ENCODE measurements at regions not wholly inside any gene's neighbourhood (a gene's known extent, or its start where the extent isn't known, plus 50 kb on each side); places are given as distances from the start of the nearest gene placed in this dataset.

GRCh38 chr12:69168363-69168762 is 71.0 kb upstream of the CPSF6 start:
- Histone ChIP-seq H3F3A (ENCODE audit: insufficient read depth, low read length, poor library complexity, severe bottlenecking) (peaks cover 2% of the 10 kb centered on the region), H3K27me3 (ENCODE audit: insufficient read depth, low read depth, low read length) (no peaks in the 10 kb centered on the region), H3K9me3 (ENCODE audit: low read length) (no peaks in the 10 kb centered on the region), H4K20me1 (ENCODE audit: insufficient read depth) (no peaks in the 10 kb centered on the region), H2AFZ (ENCODE audit: low read depth, low read length) (no peak overlapping the region), H3K9me2 (ENCODE audit: insufficient read depth, low read length) (no peaks in the 10 kb centered on the region), H3K36me3 (ENCODE audit: insufficient read depth, low read length) (no peaks in the 10 kb centered on the region), H3K4me3 (ENCODE audit: low read length) (no peak overlapping the region), H3K27ac (ENCODE audit: low read length) (no peak overlapping the region), H3K79me2 (replicated peaks; ENCODE audit: insufficient read depth, low read length) (no peaks in the 10 kb centered on the region), H3K9ac (ENCODE audit: low read length) (no peak overlapping the region), H3K4me2 (ENCODE audit: low read length) (no peak overlapping the region)
- TF ChIP-seq TAF1 (IDR thresholded peaks at IDR 0.05; ENCODE audit: low read depth) (no peak), EZH2 (IDR thresholded peaks at IDR 0.05; ENCODE audit: borderline replicate concordance, insufficient read depth, low read length, poor library complexity, severe bottlenecking) (no peak), MXI1 (conservative IDR thresholded peaks at IDR 0.05; ENCODE audit: poor library complexity, severe bottlenecking) (no peak), POLR2AphosphoS5 (IDR thresholded peaks at IDR 0.05) (no peak), SMC3 (conservative IDR thresholded peaks at IDR 0.05; ENCODE audit: poor library complexity) (no peak), RAD21 (conservative IDR thresholded peaks at IDR 0.05) (no peak), EP300 (conservative IDR thresholded peaks at IDR 0.05; ENCODE audit: poor library complexity, severe bottlenecking) (no peak)
- TF ChIP-seq, protein P1, sequence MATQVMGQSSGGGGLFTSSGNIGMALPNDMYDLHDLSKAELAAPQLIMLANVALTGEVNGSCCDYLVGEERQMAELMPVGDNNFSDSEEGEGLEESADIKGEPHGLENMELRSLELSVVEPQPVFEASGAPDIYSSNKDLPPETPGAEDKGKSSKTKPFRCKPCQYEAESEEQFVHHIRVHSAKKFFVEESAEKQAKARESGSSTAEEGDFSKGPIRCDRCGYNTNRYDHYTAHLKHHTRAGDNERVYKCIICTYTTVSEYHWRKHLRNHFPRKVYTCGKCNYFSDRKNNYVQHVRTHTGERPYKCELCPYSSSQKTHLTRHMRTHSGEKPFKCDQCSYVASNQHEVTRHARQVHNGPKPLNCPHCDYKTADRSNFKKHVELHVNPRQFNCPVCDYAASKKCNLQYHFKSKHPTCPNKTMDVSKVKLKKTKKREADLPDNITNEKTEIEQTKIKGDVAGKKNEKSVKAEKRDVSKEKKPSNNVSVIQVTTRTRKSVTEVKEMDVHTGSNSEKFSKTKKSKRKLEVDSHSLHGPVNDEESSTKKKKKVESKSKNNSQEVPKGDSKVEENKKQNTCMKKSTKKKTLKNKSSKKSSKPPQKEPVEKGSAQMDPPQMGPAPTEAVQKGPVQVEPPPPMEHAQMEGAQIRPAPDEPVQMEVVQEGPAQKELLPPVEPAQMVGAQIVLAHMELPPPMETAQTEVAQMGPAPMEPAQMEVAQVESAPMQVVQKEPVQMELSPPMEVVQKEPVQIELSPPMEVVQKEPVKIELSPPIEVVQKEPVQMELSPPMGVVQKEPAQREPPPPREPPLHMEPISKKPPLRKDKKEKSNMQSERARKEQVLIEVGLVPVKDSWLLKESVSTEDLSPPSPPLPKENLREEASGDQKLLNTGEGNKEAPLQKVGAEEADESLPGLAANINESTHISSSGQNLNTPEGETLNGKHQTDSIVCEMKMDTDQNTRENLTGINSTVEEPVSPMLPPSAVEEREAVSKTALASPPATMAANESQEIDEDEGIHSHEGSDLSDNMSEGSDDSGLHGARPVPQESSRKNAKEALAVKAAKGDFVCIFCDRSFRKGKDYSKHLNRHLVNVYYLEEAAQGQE (IDR thresholded peaks at IDR 0.05; ENCODE audit: borderline replicate concordance) = no peak
- TF ChIP-seq, protein P2, sequence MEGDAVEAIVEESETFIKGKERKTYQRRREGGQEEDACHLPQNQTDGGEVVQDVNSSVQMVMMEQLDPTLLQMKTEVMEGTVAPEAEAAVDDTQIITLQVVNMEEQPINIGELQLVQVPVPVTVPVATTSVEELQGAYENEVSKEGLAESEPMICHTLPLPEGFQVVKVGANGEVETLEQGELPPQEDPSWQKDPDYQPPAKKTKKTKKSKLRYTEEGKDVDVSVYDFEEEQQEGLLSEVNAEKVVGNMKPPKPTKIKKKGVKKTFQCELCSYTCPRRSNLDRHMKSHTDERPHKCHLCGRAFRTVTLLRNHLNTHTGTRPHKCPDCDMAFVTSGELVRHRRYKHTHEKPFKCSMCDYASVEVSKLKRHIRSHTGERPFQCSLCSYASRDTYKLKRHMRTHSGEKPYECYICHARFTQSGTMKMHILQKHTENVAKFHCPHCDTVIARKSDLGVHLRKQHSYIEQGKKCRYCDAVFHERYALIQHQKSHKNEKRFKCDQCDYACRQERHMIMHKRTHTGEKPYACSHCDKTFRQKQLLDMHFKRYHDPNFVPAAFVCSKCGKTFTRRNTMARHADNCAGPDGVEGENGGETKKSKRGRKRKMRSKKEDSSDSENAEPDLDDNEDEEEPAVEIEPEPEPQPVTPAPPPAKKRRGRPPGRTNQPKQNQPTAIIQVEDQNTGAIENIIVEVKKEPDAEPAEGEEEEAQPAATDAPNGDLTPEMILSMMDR (IDR thresholded peaks at IDR 0.05; ENCODE audit: poor library complexity, severe bottlenecking) = no peak

GRCh38 chr12:69168828-69169227 is 70.5 kb upstream of the CPSF6 start:
- Histone ChIP-seq H3K36me3 (ENCODE audit: insufficient read depth, low read length) (no peaks in the 10 kb centered on the region), H3K9me3 (ENCODE audit: low read length) (no peaks in the 10 kb centered on the region), H3K79me2 (replicated peaks; ENCODE audit: insufficient read depth, low read length) (no peaks in the 10 kb centered on the region), H2AFZ (ENCODE audit: low read depth, low read length) (no peak overlapping the region), H3K27ac (ENCODE audit: low read length) (no peak overlapping the region), H3K9ac (ENCODE audit: low read length) (no peak overlapping the region), H3K4me2 (ENCODE audit: low read length) (no peak overlapping the region), H3K4me3 (ENCODE audit: low read length) (no peak overlapping the region), H4K20me1 (ENCODE audit: insufficient read depth) (no peaks in the 10 kb centered on the region), H3K9me2 (ENCODE audit: insufficient read depth, low read length) (no peaks in the 10 kb centered on the region), H3F3A (ENCODE audit: insufficient read depth, low read length, poor library complexity, severe bottlenecking) (peaks cover 2% of the 10 kb centered on the region), H3K27me3 (ENCODE audit: insufficient read depth, low read depth, low read length) (no peaks in the 10 kb centered on the region)
- TF ChIP-seq TAF1 (IDR thresholded peaks at IDR 0.05; ENCODE audit: low read depth) (no peak), EP300 (conservative IDR thresholded peaks at IDR 0.05; ENCODE audit: poor library complexity, severe bottlenecking) (no peak), MXI1 (conservative IDR thresholded peaks at IDR 0.05; ENCODE audit: poor library complexity, severe bottlenecking) (no peak), EZH2 (IDR thresholded peaks at IDR 0.05; ENCODE audit: borderline replicate concordance, insufficient read depth, low read length, poor library complexity, severe bottlenecking) (no peak), POLR2AphosphoS5 (IDR thresholded peaks at IDR 0.05) (no peak), RAD21 (conservative IDR thresholded peaks at IDR 0.05) (no peak), SMC3 (conservative IDR thresholded peaks at IDR 0.05; ENCODE audit: poor library complexity) (no peak)
- TF ChIP-seq, protein P2 (IDR thresholded peaks at IDR 0.05; ENCODE audit: poor library complexity, severe bottlenecking) = no peak
- TF ChIP-seq, protein P1 (IDR thresholded peaks at IDR 0.05; ENCODE audit: borderline replicate concordance) = no peak

Measured in neural cell (in vitro differentiated cells).